Chondrocyte (in vitro differentiated cells): ENCODE measurements at regions not wholly inside any gene's neighbourhood (a gene's known extent, or its start where the extent isn't known, plus 50 kb on each side); places are given as distances from the start of the nearest gene placed in this dataset.

Experiments used
- DNase-seq: peaks from one replicate; pipeline ENCODE4 v3.0.0; 2021; ENCODE audit warnings: mixed read lengths, low spot score
- H3K27ac Mint-ChIP-seq: one replicate; pipeline ENCODE4 v1.8.0; 2021; ENCODE audit warnings: mild to moderate bottlenecking, moderate library complexity, mixed read lengths; ENCODE audit not compliant: unreplicated experiment
- H3K27me3 Mint-ChIP-seq: 2 replicates; pipeline ENCODE4 v1.8.0; 2021; ENCODE audit warnings: low read depth, mixed read lengths
- H3K36me3 Mint-ChIP-seq: 2 replicates; pipeline ENCODE4 v1.8.0; 2021; ENCODE audit warnings: low read depth, mixed read lengths
- H3K4me1 Mint-ChIP-seq: 2 replicates; pipeline ENCODE4 v1.8.0; 2021; ENCODE audit warnings: low read depth, mild to moderate bottlenecking, mixed read lengths
- H3K4me3 Mint-ChIP-seq: one replicate; pipeline ENCODE4 v1.8.0; 2021; ENCODE audit warnings: mild to moderate bottlenecking, moderate library complexity, mixed read lengths; ENCODE audit not compliant: unreplicated experiment
- H3K9me3 Mint-ChIP-seq: 2 replicates; pipeline ENCODE4 v1.8.0; 2021; ENCODE audit warnings: low read depth, mixed read lengths
- CTCF ChIP-seq: fragments of 200-600 bp; sonication (generic); IDR thresholded peaks from 2 replicates; pipeline ENCODE4 v1.5.0; 2021; ENCODE audit warnings: antibody characterized with exemption, mild to moderate bottlenecking, moderate library complexity

GRCh38 chr22:48742556-48743343 lies 1084.9 kb downstream of the BRD1 start:
- no peaks in the 10 kb centered on the region for H3K4me1 Mint-ChIP-seq
- DNase-seq: peak; percentile 79
- TF ChIP-seq CTCF: no peak
- no peak overlapping the region for H3K27ac Mint-ChIP-seq
- H3K9me3 Mint-ChIP-seq: peaks cover 2% of the 10 kb centered on the region
- no peak overlapping the region for H3K4me3 Mint-ChIP-seq
- no peaks in the 10 kb centered on the region for H3K27me3 Mint-ChIP-seq
- H3K36me3 Mint-ChIP-seq: no peaks in the 10 kb centered on the region

DNA sequence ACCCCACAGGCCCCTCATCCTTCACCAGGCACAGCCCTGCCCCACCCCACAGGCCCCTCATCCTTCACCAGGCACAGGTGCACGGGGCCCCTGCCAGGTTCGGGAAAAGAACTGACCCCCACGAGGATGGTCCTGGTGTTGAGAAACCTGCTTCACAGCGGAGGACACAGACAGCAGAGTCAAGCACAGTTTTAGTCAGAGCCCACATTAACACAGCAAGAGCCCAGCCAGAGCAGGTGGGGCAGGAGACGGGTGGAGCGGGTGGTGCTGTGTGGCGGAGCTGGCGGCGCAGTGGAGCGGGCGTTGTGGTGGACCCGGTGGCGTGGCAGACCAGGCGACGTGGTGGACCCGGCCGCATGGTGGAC lies 1085.5 kb downstream of the BRD1 start:
- H3K9me3 Mint-ChIP-seq: peaks cover 2% of the 10 kb centered on the region
- no peaks in the 10 kb centered on the region for H3K36me3 Mint-ChIP-seq
- no peak overlapping the region for H3K27ac Mint-ChIP-seq
- no peaks in the 10 kb centered on the region for H3K4me1 Mint-ChIP-seq
- no peak overlapping the region for H3K4me3 Mint-ChIP-seq
- H3K27me3 Mint-ChIP-seq: no peaks in the 10 kb centered on the region
- DNase-seq: peak; percentile 59
- no peak for TF ChIP-seq CTCF

GRCh38 chr22:48741540-48741939 lies 1086.1 kb downstream of the BRD1 start:
- Mint-ChIP-seq H3K27me3 (no peaks in the 10 kb centered on the region), H3K4me1 (no peaks in the 10 kb centered on the region), H3K9me3 (peaks cover 2% of the 10 kb centered on the region), H3K36me3 (no peaks in the 10 kb centered on the region), H3K4me3 (no peak overlapping the region), H3K27ac (no peak overlapping the region)
- DNase-seq: peak; percentile 42
- TF ChIP-seq CTCF: no peak

DNA sequence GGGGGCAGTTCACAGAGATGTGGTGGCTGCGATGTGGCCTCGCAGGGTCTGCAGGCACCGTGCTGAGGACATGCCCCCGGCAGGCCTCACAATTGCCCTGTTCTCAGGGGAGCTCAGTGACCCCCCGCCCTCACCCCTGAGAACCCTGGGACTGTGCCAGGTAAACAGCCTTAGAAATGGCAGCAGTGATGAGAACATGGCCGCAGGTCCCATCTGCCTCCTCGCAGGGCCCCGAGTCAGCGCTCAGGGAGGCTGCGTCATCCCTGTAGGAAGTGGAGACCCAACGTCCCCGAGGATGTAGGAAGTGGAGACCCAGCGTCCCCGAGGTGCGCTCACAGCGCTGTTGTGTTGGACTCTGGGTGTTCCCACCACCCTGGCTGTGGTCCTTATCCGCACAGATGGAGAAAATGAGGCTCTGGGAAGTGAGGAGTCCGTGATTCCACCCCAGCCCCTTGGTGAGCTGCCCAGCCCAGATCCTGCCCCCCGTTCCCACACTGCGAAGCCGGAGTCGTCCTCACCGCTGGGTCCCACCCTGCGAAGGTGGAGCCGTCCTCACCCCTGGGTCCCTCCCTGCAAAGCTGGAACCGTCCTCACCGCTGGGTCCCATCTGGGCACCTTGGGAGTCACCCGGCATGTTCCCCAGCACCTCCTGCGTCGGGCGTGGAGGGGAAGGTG lies 1086.8 kb downstream of the BRD1 start:
- Mint-ChIP-seq H3K4me1 (no peaks in the 10 kb centered on the region), H3K36me3 (no peaks in the 10 kb centered on the region), H3K9me3 (peaks cover 2% of the 10 kb centered on the region), H3K27ac (no peak overlapping the region), H3K4me3 (no peak overlapping the region), H3K27me3 (no peaks in the 10 kb centered on the region)
- peak; percentile 83 for DNase-seq
- no peak for TF ChIP-seq CTCF

DNA sequence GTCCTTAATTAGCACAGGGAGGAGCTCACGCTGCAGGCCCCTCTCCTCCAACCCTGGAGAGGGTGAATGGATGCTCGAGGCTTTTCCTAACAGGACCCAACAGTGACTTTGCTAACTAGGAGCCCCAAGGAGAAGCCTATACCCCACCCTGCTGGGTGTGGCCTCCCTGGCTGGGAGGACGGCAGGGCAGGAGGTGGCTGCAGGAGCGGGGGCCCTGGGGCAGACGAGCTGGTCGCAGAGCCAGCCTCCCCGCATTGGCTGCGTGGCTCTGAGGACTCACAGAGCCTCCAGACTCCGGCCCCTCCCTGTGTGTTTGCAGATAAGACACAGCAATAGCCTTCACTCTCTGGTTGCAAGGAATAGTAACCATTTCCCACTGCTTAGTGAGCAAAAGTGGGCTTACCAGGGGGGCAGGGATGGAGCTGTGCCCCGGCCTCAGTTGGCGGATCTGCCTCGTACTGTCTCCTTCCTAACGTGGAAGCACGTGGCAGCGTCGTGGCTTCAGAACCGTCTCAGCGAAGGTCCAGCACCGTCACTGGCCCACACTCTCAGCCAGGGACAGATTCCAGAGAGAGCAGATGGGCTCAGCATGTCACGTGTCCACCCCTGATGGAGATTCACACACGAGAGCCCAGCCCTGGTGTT lies 1087.5 kb downstream of the BRD1 start:
- no peak for TF ChIP-seq CTCF

More for the DNA sequence above, 1087.5 kb downstream of the BRD1 start:
- Mint-ChIP-seq H3K36me3 (no peaks in the 10 kb centered on the region), H3K4me1 (no peaks in the 10 kb centered on the region), H3K9me3 (peaks cover 2% of the 10 kb centered on the region), H3K27ac (no peak overlapping the region), H3K4me3 (no peak overlapping the region), H3K27me3 (no peaks in the 10 kb centered on the region)
- DNase-seq: peak; percentile 75
